ENCODE measurements at regions not wholly inside any gene's neighbourhood (a gene's known extent, or its start where the extent isn't known, plus 50 kb on each side); places are given as distances from the start of the nearest gene placed in this dataset.

- TF ChIP-seq CTCF (IDR thresholded peaks at IDR 0.05) (no peak), POLR2A (IDR thresholded peaks at IDR 0.05; ENCODE audit: low read depth) (no peak), EP300 (IDR thresholded peaks at IDR 0.05) (no peak)
These were observed 406.1 kb downstream of the ICE1 start for GRCh38 chr5:5828619-5829018.
